Lower leg skin (tissue), 3 donors: ENCODE measurements at regions not wholly inside any gene's neighbourhood (a gene's known extent, or its start where the extent isn't known, plus 50 kb on each side); places are given as distances from the start of the nearest gene placed in this dataset.

Source experiments
- POLR2A ChIP-seq, 2 donors: fragments of 450-650 bp; IDR thresholded peaks; one replicate each; pipeline ENCODE4 v1.6.1; 2016 to 2017; ENCODE audit warnings: antibody characterized with exemption in 2 of 2, mild to moderate bottlenecking in 1 of 2, moderate library complexity in 1 of 2
- TF ChIP-seq, protein P1 (sequence below), 3 donors: fragments of 450-650 bp; IDR thresholded peaks; one replicate each; pipeline ENCODE4 v1.5.1; 2016; ENCODE audit warnings: antibody characterized with exemption in 3 of 3, mild to moderate bottlenecking in 3 of 3, moderate library complexity in 2 of 3

DNA sequence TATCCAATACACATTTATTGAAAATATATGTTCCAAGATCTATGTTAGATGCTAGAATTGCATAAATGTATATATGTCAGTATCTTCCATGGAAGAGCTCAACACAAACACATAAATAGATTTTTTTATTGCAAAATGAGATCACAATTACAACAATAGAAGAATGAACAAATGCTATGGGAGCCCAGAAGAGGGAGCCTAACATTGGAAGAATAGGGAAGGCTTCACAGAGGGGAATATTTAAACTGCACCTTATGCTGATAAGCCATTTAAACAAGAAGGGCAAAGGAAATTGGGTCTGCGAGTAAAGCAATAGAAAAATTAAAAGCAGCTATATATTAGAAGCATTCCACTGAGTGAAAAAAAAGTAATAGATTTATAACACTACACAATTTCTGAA is 96.1 kb upstream of the LRRC55 start:
- TF ChIP-seq, protein P1, sequence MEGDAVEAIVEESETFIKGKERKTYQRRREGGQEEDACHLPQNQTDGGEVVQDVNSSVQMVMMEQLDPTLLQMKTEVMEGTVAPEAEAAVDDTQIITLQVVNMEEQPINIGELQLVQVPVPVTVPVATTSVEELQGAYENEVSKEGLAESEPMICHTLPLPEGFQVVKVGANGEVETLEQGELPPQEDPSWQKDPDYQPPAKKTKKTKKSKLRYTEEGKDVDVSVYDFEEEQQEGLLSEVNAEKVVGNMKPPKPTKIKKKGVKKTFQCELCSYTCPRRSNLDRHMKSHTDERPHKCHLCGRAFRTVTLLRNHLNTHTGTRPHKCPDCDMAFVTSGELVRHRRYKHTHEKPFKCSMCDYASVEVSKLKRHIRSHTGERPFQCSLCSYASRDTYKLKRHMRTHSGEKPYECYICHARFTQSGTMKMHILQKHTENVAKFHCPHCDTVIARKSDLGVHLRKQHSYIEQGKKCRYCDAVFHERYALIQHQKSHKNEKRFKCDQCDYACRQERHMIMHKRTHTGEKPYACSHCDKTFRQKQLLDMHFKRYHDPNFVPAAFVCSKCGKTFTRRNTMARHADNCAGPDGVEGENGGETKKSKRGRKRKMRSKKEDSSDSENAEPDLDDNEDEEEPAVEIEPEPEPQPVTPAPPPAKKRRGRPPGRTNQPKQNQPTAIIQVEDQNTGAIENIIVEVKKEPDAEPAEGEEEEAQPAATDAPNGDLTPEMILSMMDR (IDR thresholded peaks at IDR 0.05): no peak
- no peak for TF ChIP-seq POLR2A (IDR thresholded peaks at IDR 0.05)
